Type B pancreatic cell (in vitro differentiated cells): ENCODE measurements at regions not wholly inside any gene's neighbourhood (a gene's known extent, or its start where the extent isn't known, plus 50 kb on each side); places are given as distances from the start of the nearest gene placed in this dataset.

Source experiments
- DNase-seq: peaks from one replicate; pipeline ENCODE4 v3.0.0; 2021; ENCODE audit warnings: mixed read lengths; ENCODE audit not compliant: unreplicated experiment; ENCODE audit errors: extremely low spot score
- H3K27ac Mint-ChIP-seq: 2 replicates; pipeline ENCODE4 v1.8.0; 2021; ENCODE audit warnings: mild to moderate bottlenecking, mixed read lengths
- H3K27me3 Mint-ChIP-seq: 2 replicates; pipeline ENCODE4 v1.8.0; 2021; ENCODE audit warnings: mixed read lengths
- H3K36me3 Mint-ChIP-seq: 2 replicates; pipeline ENCODE4 v1.8.0; 2021; ENCODE audit warnings: mixed read lengths
- H3K4me1 Mint-ChIP-seq: one replicate; pipeline ENCODE4 v1.8.0; 2021; ENCODE audit warnings: mixed read lengths; ENCODE audit not compliant: unreplicated experiment
- H3K4me3 Mint-ChIP-seq: 2 replicates; pipeline ENCODE4 v1.8.0; 2021; ENCODE audit warnings: mild to moderate bottlenecking, mixed read lengths
- H3K9me3 Mint-ChIP-seq: 2 replicates; pipeline ENCODE4 v1.8.0; 2021; ENCODE audit warnings: mixed read lengths
- CTCF ChIP-seq: fragments of 200-600 bp; sonication (generic); conservative IDR thresholded peaks from 2 replicates; pipeline ENCODE4 v1.5.0; 2021; ENCODE audit warnings: antibody characterized with exemption, mild to moderate bottlenecking

- peaks cover 14% of the 10 kb centered on the region for H3K4me1 Mint-ChIP-seq
- no peak for DNase-seq
- no peak overlapping the region for H3K27ac Mint-ChIP-seq
- no peak overlapping the region for H3K4me3 Mint-ChIP-seq
- TF ChIP-seq CTCF = no peak
- H3K9me3 Mint-ChIP-seq = no peaks in the 10 kb centered on the region
- H3K36me3 Mint-ChIP-seq = no peaks in the 10 kb centered on the region
- H3K27me3 Mint-ChIP-seq = no peaks in the 10 kb centered on the region
Measured at GRCh38 chr5:116938488-116938887, 363.9 kb upstream of the SEMA6A start.

GRCh38 chr5:116935561-116936162 is 361.0 kb upstream of the SEMA6A start:
- no peaks in the 10 kb centered on the region for H3K27me3 Mint-ChIP-seq
- DNase-seq = no peak
- no peaks in the 10 kb centered on the region for H3K36me3 Mint-ChIP-seq
- peaks cover 18% of the 10 kb centered on the region for H3K4me1 Mint-ChIP-seq
- no peak overlapping the region for H3K4me3 Mint-ChIP-seq
- TF ChIP-seq CTCF = no peak
- H3K27ac Mint-ChIP-seq = no peak overlapping the region
- no peaks in the 10 kb centered on the region for H3K9me3 Mint-ChIP-seq

GRCh38 chr5:116930616-116931015 is 356.0 kb upstream of the SEMA6A start:
- Mint-ChIP-seq H3K4me1 (peaks cover 10% of the 10 kb centered on the region), H3K4me3 (no peak overlapping the region), H3K36me3 (no peaks in the 10 kb centered on the region), H3K27me3 (no peaks in the 10 kb centered on the region), H3K9me3 (no peaks in the 10 kb centered on the region), H3K27ac (no peak overlapping the region)
- DNase-seq = no peak
- TF ChIP-seq CTCF = no peak

- no peaks in the 10 kb centered on the region for H3K9me3 Mint-ChIP-seq
- peaks cover 6% of the 10 kb centered on the region for H3K4me1 Mint-ChIP-seq
- no peak for TF ChIP-seq CTCF
- H3K27ac Mint-ChIP-seq = no peak overlapping the region
- no peak for DNase-seq
- H3K36me3 Mint-ChIP-seq = no peaks in the 10 kb centered on the region
- no peak overlapping the region for H3K4me3 Mint-ChIP-seq
- H3K27me3 Mint-ChIP-seq = no peaks in the 10 kb centered on the region
Measured at GRCh38 chr5:116923344-116923743, 348.7 kb upstream of the SEMA6A start.

GRCh38 chr5:116922532-116922931 is 347.9 kb upstream of the SEMA6A start:
- H3K4me1 Mint-ChIP-seq = peaks cover 6% of the 10 kb centered on the region
- H3K9me3 Mint-ChIP-seq = no peaks in the 10 kb centered on the region
- no peak for DNase-seq
- H3K4me3 Mint-ChIP-seq = no peak overlapping the region
- H3K27ac Mint-ChIP-seq = no peak overlapping the region
- no peak for TF ChIP-seq CTCF
- no peaks in the 10 kb centered on the region for H3K36me3 Mint-ChIP-seq
- no peaks in the 10 kb centered on the region for H3K27me3 Mint-ChIP-seq
